H1 (cell line): ENCODE measurements at regions not wholly inside any gene's neighbourhood (a gene's known extent, or its start where the extent isn't known, plus 50 kb on each side); places are given as distances from the start of the nearest gene placed in this dataset.

Experiments used
- CTCF ChIA-PET: fragments of 300-600 bp; sonication (Branson Sonifier 250); formaldehyde crosslinking; loops from one replicate; lab custom pipeline; 2021; ENCODE audit not compliant: partially characterized antibody; lab: Charles Lee
- POLR2A ChIA-PET: fragments of 300-600 bp; sonication (Branson Sonifier 250); formaldehyde crosslinking; loops from one replicate; lab custom pipeline; 2021; ENCODE audit warnings: inconsistent platforms; ENCODE audit not compliant: partially characterized antibody; lab: Charles Lee
- DNase-seq, 2 experiments: peaks; one replicate each; pipeline versions ENCODE4 v3.0.0 to v3.0.0-alpha.2; 2010 to 2022; ENCODE audit warnings: low spot score in 2 of 2, low read depth in 1 of 2, mixed read lengths in 1 of 2
- FAIRE-seq: peaks from 2 replicates; lab custom pipeline; 2011; peaks lifted over from hg19 to GRCh38; lab: Jason Lieb, UNC
- H2AFZ ChIP-seq: 2 replicates; pipeline ENCODE4 v1.8.1; 2012; ENCODE audit warnings: low read length, inconsistent platforms
- H2AK5ac ChIP-seq: 2 replicates; pipeline ENCODE4 v1.6.1; 2013; ENCODE audit warnings: low read depth, low read length
- H2BK120ac ChIP-seq: replicated peaks from 2 replicates; pipeline ENCODE3; 2013; ENCODE audit warnings: low read depth, low read length, inconsistent platforms
- H2BK12ac ChIP-seq: 2 replicates; pipeline ENCODE4 v1.6.1; 2013; ENCODE audit warnings: low read depth, low read length
- H2BK15ac ChIP-seq: 2 replicates; pipeline ENCODE4 v1.6.1; 2013; ENCODE audit warnings: low read length
- H2BK20ac ChIP-seq: 2 replicates; pipeline ENCODE4 v1.6.1; 2013; ENCODE audit warnings: low read length
- H2BK5ac ChIP-seq: 2 replicates; pipeline ENCODE4 v1.6.1; 2013; ENCODE audit warnings: low read depth, low read length
- H3K14ac ChIP-seq: 2 replicates; pipeline ENCODE4 v1.6.1; 2013; ENCODE audit warnings: inconsistent platforms; ENCODE audit not compliant: insufficient read length
- H3K18ac ChIP-seq: 2 replicates; pipeline ENCODE4 v1.6.1; 2013; ENCODE audit warnings: low read length; ENCODE audit errors: extremely low read depth
- H3K23ac ChIP-seq: 2 replicates; pipeline ENCODE4 v1.6.1; 2013; ENCODE audit warnings: inconsistent platforms; ENCODE audit not compliant: insufficient read length
- H3K23me2 ChIP-seq: 2 replicates; pipeline ENCODE4 v1.6.1; 2013; ENCODE audit warnings: low read depth, low read length
- H3K27ac ChIP-seq: 2 replicates; pipeline ENCODE4 v1.6.1; 2011; ENCODE audit warnings: low read depth, low read length, inconsistent platforms
- H3K27me3 ChIP-seq, 4 experiments: replicated peaks in 1 of 4; 1 replicate in 1 of 4; 2 replicates in 3 of 4; pipeline versions ENCODE4 v1.6.1 to v1.8.1; 2011 to 2013; ENCODE audit warnings: low read length in 3 of 4, mild to moderate bottlenecking in 3 of 4, inconsistent platforms in 2 of 4, mixed read lengths in 2 of 4, moderate library complexity in 1 of 4; ENCODE audit not compliant: control insufficient read depth in 3 of 4, insufficient read depth in 3 of 4; ENCODE audit errors: extremely low read depth in 1 of 4
- H3K36me3 ChIP-seq, 4 experiments: 2 replicates each; pipeline versions ENCODE4 v1.6.1 to v1.8.1; 2011 to 2013; ENCODE audit warnings: mild to moderate bottlenecking in 4 of 4, low read length in 3 of 4, moderate library complexity in 2 of 4, control low read depth in 1 of 4, inconsistent platforms in 1 of 4; ENCODE audit not compliant: insufficient read depth in 4 of 4, control insufficient read depth in 2 of 4
- H3K4ac ChIP-seq: replicated peaks from 2 replicates; pipeline ENCODE3; 2013; ENCODE audit warnings: low read length, low read depth, mixed read lengths, inconsistent platforms; ENCODE audit not compliant: insufficient read length
- H3K4me1 ChIP-seq, 4 experiments: replicated peaks in 1 of 4; 1 replicate in 1 of 4; 2 replicates in 3 of 4; pipeline versions ENCODE4 v1.6.1 to v1.8.1; 2011 to 2013; ENCODE audit warnings: low read length in 3 of 4, inconsistent platforms in 2 of 4, mixed read lengths in 1 of 4; ENCODE audit not compliant: insufficient read depth in 4 of 4, control insufficient read depth in 3 of 4
- H3K4me2 ChIP-seq, 2 experiments: 2 replicates each; pipeline versions ENCODE4 v1.6.1 to v1.8.1; 2011 to 2013; ENCODE audit warnings: low read depth in 2 of 2, low read length in 2 of 2, control low read depth in 1 of 2, inconsistent platforms in 1 of 2, mild to moderate bottlenecking in 1 of 2; ENCODE audit not compliant: insufficient read depth in 1 of 2
- H3K4me3 ChIP-seq, 4 experiments: fragments of 200-600, 300-600 bp in 1 of 4; sonication (generic), shearing (Covaris generic), sonication (Bioruptor Twin) in 1 of 4; 2 replicates each; pipeline versions ENCODE4 v1.5.1 to v1.8.1; 2011 to 2016; ENCODE audit warnings: low read length in 4 of 4, low read depth in 3 of 4, control low read depth in 2 of 4, inconsistent platforms in 2 of 4, mild to moderate bottlenecking in 2 of 4, mixed read lengths in 1 of 4, moderate library complexity in 1 of 4; ENCODE audit not compliant: insufficient read depth in 2 of 4; ENCODE audit errors: extremely low read depth in 1 of 4
- H3K56ac ChIP-seq: replicated peaks from 2 replicates; pipeline ENCODE3; 2013; ENCODE audit warnings: low read depth, mild to moderate bottlenecking, mixed read lengths, low read length, inconsistent platforms; ENCODE audit not compliant: insufficient read length
- H3K79me1 ChIP-seq: 2 replicates; pipeline ENCODE4 v1.6.1; 2013; ENCODE audit warnings: low read depth, low read length, control low read depth
- H3K79me2 ChIP-seq, 2 experiments: 2 replicates each; pipeline versions ENCODE4 v1.6.1 to v1.8.1; 2012 to 2013; ENCODE audit warnings: low read length in 2 of 2, mild to moderate bottlenecking in 2 of 2, inconsistent platforms in 1 of 2; ENCODE audit not compliant: insufficient read depth in 2 of 2, control insufficient read depth in 1 of 2
- H3K9ac ChIP-seq, 4 experiments: replicated peaks in 1 of 4; 1 replicate in 1 of 4; 2 replicates in 3 of 4; pipeline versions ENCODE4 v1.6.1 to v1.8.1; 2011 to 2013; ENCODE audit warnings: low read depth in 3 of 4, low read length in 3 of 4, control low read depth in 2 of 4, mild to moderate bottlenecking in 2 of 4, moderate library complexity in 2 of 4, inconsistent platforms in 1 of 4; ENCODE audit errors: extremely low read depth in 1 of 4
- H3K9me3 ChIP-seq, 2 experiments: 2 replicates each; pipeline versions ENCODE4 v1.6.1 to v1.8.1; 2012 to 2013; ENCODE audit warnings: mild to moderate bottlenecking in 2 of 2, moderate library complexity in 2 of 2, control low read depth in 1 of 2, inconsistent platforms in 1 of 2, low read depth in 1 of 2, low read length in 1 of 2, mixed read lengths in 1 of 2; ENCODE audit not compliant: insufficient read depth in 2 of 2
- H4K20me1 ChIP-seq, 2 experiments: replicated peaks in 1 of 2; 2 replicates each; pipeline versions ENCODE3 to v1.8.1; 2011 to 2013; ENCODE audit warnings: inconsistent platforms in 2 of 2, low read length in 2 of 2, mild to moderate bottlenecking in 1 of 2; ENCODE audit not compliant: insufficient read depth in 2 of 2, control insufficient read depth in 1 of 2
- H4K5ac ChIP-seq: 2 replicates; pipeline ENCODE4 v1.6.1; 2013; ENCODE audit warnings: low read length, low read depth, mixed read lengths, inconsistent platforms; ENCODE audit not compliant: insufficient read length
- H4K8ac ChIP-seq: 2 replicates; pipeline ENCODE4 v1.8.0; 2013; ENCODE audit warnings: mild to moderate bottlenecking, moderate library complexity, low read length, inconsistent platforms; ENCODE audit not compliant: insufficient read depth; ENCODE audit errors: extremely low read depth
- H4K91ac ChIP-seq: replicated peaks from 2 replicates; pipeline ENCODE3; 2013; ENCODE audit warnings: low read length, mixed read lengths, inconsistent platforms; ENCODE audit not compliant: insufficient read length
- CTBP2 ChIP-seq: IDR thresholded peaks from 2 replicates; pipeline ENCODE4 v1.7.0; 2011; ENCODE audit warnings: borderline replicate concordance, mild to moderate bottlenecking, moderate library complexity, mixed read lengths, low read length; ENCODE audit not compliant: insufficient read depth, insufficient read length
- CTCF ChIP-seq, 3 experiments: IDR thresholded peaks; 1 replicate in 2 of 3; 2 replicates in 1 of 3; pipeline versions ENCODE4 v1.5.1 to v1.6.1; 2011; ENCODE audit warnings: low read length in 3 of 3, mild to moderate bottlenecking in 3 of 3, inconsistent platforms in 2 of 3, low read depth in 1 of 3, moderate library complexity in 1 of 3; ENCODE audit not compliant: insufficient read depth in 1 of 3; ENCODE audit errors: control extremely low read depth in 1 of 3
- E2F6 ChIP-seq: IDR thresholded peaks from 2 replicates; pipeline ENCODE4 v1.6.1; 2012; ENCODE audit warnings: inconsistent platforms
- EGR1 ChIP-seq: IDR thresholded peaks from 2 replicates; pipeline ENCODE4 v1.6.1; 2011; ENCODE audit warnings: low read depth, low read length, borderline replicate concordance
- EZH2 ChIP-seq: fragments of 200-600 bp; sonication (generic); IDR thresholded peaks from 2 replicates; pipeline ENCODE4 v1.7.1; 2012; ENCODE audit warnings: low read depth, mild to moderate bottlenecking, moderate library complexity, low read length, inconsistent platforms; ENCODE audit not compliant: severe bottlenecking
- RXRA ChIP-seq: IDR thresholded peaks from 2 replicates; pipeline ENCODE4 v1.6.1; 2011; ENCODE audit warnings: low read depth, mild to moderate bottlenecking, low read length, moderate library complexity; ENCODE audit not compliant: insufficient read depth
- SIX5 ChIP-seq: IDR thresholded peaks from 2 replicates; pipeline ENCODE4 v1.6.1; 2011; ENCODE audit warnings: mild to moderate bottlenecking, low read depth, low read length
- SUZ12 ChIP-seq: fragments of 200-600 bp; sonication (generic); IDR thresholded peaks from 2 replicates; pipeline ENCODE4 v1.6.1; 2012; ENCODE audit warnings: mild to moderate bottlenecking, inconsistent platforms, low read length, moderate library complexity, mixed read lengths
- TAF7 ChIP-seq: optimal IDR thresholded peaks from 2 replicates; pipeline ENCODE3; 2011; ENCODE audit warnings: low read depth, mild to moderate bottlenecking, inconsistent platforms, low read length, moderate library complexity, borderline replicate concordance
- WGBS, 2 experiments: shearing (Covaris generic) in 1 of 2; methylation state at CpG; one replicate each; pipeline versions ENCODE4 v1.1.6 to v1.1.7; 2013 to 2015; ENCODE audit warnings: low lambda C conversion rate in 2 of 2, mixed read lengths in 2 of 2, inconsistent platforms in 1 of 2, low coverage in 1 of 2, missing lambda C conversion rate in 1 of 2; ENCODE audit not compliant: insufficient replicate concordance in 2 of 2, insufficient coverage in 1 of 2, insufficient read length in 1 of 2; ENCODE audit errors: extremely low coverage in 1 of 2, missing lambda C conversion rate in 1 of 2; 5-methylcytosine and 5-hydroxymethylcytosine counted together

GRCh38 chr15:97224191-97224641 lies 736.3 kb upstream of the ARRDC4 start:
- H3K79me2 ChIP-seq, result no peaks in the 10 kb centered on the region
- no peaks in the 10 kb centered on the region for H3K4me1 ChIP-seq
- POLR2A ChIA-PET, result no interaction called here
- WGBS, 2 experiments, result 89% methylated on average over 9 of the region's 44 CpGs; no CpG with 5 or more reads in 1 of the 2 experiments
- no peak overlapping the region for H3K23ac ChIP-seq
- H2BK12ac ChIP-seq, result no peak overlapping the region
- CTCF ChIA-PET, result interaction anchor here (0.6 to 1.0 kb wide), 2 partner anchors 12 to 15 kb away, joined by 3 to 5 read pairs; no protein-coding TSS in a partner anchor
- H3K4ac ChIP-seq, result no peak overlapping the region
- no peak overlapping the region; the same call in 1 of the 2 replicates for H4K8ac ChIP-seq
- H4K5ac ChIP-seq, result no peak overlapping the region
- FAIRE-seq (no peak), DNase-seq (no peak)
- peaks cover 13 to 16% of the 10 kb centered on the region in 2 experiments for H3K9me3 ChIP-seq
- no peak overlapping the region for H3K4me3 ChIP-seq
- no peak overlapping the region for H3K4me2 ChIP-seq
- no peaks in the 10 kb centered on the region for H4K20me1 ChIP-seq
- no peak overlapping the region for H2BK15ac ChIP-seq
- peaks cover 0 to 8% (median 0%) of the 10 kb centered on the region in 4 experiments; a peak in 2 of 8 replicates for H3K36me3 ChIP-seq
- no peak overlapping the region for H3K14ac ChIP-seq
- no peak overlapping the region for H2BK120ac ChIP-seq
- H2AK5ac ChIP-seq, result no peak overlapping the region
- H2AFZ ChIP-seq, result no peak overlapping the region
- no peak overlapping the region for H3K27ac ChIP-seq
- H3K18ac ChIP-seq, result no peak overlapping the region
- no peak overlapping the region for H3K56ac ChIP-seq
- no peaks in the 10 kb centered on the region for H3K79me1 ChIP-seq
- H2BK20ac ChIP-seq, result no peak overlapping the region
- no peak overlapping the region for H3K9ac ChIP-seq
- no peaks in the 10 kb centered on the region for H3K23me2 ChIP-seq
- no peak overlapping the region for H4K91ac ChIP-seq
- H2BK5ac ChIP-seq, result no peak overlapping the region
- no peaks in the 10 kb centered on the region for H3K27me3 ChIP-seq
- TF ChIP-seq CTCF (IDR thresholded peaks at IDR 0.05; ENCODE audit: control extremely low read depth in 1 of 3, insufficient read depth in 1 of 3, low read depth in 1 of 3, low read length in 3 of 3), result no peak
- TF ChIP-seq EGR1, result no peak
- no peak for TF ChIP-seq SIX5
- TF ChIP-seq TAF7, result no peak
- TF ChIP-seq RXRA, result no peak
- no peak for TF ChIP-seq E2F6
- TF ChIP-seq CTBP2, result no peak
- no peak for TF ChIP-seq SUZ12
- TF ChIP-seq EZH2, result no peak
